HG02610 (cell line): ENCODE measurements at regions not wholly inside any gene's neighbourhood (a gene's known extent, or its start where the extent isn't known, plus 50 kb on each side); places are given as distances from the start of the nearest gene placed in this dataset.

Source experiments
- ATAC-seq: cut with Tn5 transposase; IDR thresholded peaks from one replicate; pipeline ENCODE4 v1.9.1; 2021; ENCODE audit warnings: mild to moderate bottlenecking, moderate library complexity; ENCODE audit not compliant: unreplicated experiment

- no peak for ATAC-seq
Observed at GRCh38 chr5:72035831-72036230, 71.4 kb upstream of the MAP1B start.

DNA sequence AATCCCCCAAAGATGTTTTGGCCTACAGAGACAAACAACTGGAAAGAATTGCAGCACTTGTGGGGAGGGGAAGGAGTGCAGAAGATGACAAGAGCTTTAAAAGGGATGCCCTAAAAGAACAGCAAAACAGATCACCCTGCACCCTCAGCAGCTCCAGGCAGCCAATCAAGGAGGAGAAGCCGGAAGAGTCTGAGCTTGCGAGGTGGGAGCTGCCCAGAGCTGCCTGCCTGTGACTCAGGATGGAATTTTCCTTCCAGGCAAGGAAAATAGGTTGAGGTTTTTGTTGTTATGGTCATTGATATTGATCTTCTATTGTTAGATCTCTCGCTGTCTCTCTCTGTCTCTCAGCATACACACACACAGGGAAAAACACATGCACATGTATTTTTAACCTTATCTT is 70.3 kb upstream of the MAP1B start:
- no peak for ATAC-seq

DNA sequence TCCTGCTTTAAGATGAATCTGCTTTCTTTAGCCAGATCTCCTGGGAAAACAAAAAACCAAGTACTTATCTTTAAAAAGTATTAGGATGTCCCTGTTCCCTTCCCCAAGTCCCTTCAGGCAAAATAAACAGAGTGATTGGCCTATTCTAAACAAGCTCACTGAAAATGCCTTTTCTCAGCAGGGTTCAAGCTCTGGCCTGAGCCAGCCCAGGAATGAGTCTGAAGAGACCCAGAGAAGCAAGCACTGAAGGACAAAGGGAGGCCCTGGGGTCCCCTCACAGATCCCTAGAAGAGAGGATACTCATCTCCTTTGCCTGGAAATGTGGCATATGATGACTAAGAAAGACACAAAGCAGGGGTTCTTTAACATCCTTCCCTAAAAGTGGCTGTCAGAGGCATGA is 66.8 kb upstream of the MAP1B start:
- ATAC-seq = no peak

GRCh38 chr5:72041654-72042053 is 65.6 kb upstream of the MAP1B start:
- ATAC-seq = no peak

DNA sequence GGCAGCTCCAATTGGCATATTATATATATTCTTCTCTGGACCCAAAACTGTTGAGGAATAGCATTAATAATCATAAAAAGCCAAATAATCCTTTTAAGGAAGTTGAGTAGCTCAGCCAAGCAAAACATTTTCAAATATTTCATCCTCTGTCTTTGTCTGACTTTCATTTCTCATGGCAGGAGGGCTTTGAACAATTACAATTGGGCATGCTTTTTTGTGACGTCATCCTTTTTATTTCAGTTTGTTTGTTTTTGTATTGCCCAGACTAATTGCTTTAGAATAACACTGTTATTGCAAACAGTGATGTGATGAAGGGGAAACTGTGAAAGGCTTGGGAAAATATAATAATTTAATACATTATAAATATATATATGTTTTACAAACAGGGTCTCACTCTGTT is 65.2 kb upstream of the MAP1B start:
- no peak for ATAC-seq

- ATAC-seq = no peak
Observed at GRCh38 chr5:72045692-72046091, 61.6 kb upstream of the MAP1B start.

- no peak for ATAC-seq
Observed at GRCh38 chr5:72046106-72046505, 61.2 kb upstream of the MAP1B start.

DNA sequence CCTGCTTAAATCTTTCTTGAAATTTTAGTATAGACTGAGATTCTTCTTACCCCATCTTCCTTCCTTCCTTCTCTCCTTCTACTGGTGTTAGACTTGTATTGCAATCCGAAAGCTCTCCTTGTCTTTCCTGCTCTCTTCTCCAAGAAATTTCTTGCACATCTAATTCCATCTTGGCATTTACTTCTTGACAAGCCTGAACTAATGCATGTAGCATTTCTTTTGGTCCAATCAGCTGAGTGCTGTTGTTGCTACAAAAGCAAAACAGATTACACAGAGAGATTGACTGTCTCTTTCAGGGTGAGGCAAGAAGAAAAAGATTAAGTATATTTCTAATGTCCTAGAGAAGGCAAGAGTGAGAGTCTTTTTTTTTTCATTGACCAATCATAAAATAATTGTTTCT is 51.6 kb upstream of the MAP1B start:
- no peak for ATAC-seq
